AG08396 (cell line): ENCODE measurements at regions not wholly inside any gene's neighbourhood (a gene's known extent, or its start where the extent isn't known, plus 50 kb on each side); places are given as distances from the start of the nearest gene placed in this dataset.
"Not testable (repeated sequence)": the region's sequence is repeated elsewhere in the genome, so short reads cannot be mapped to it uniquely, and the experiment has no call there.

Source experiments
- DNase-seq: peaks from one replicate; pipeline ENCODE4 v3.0.0; 2012; ENCODE audit warnings: low spot score, mixed read lengths

DNA sequence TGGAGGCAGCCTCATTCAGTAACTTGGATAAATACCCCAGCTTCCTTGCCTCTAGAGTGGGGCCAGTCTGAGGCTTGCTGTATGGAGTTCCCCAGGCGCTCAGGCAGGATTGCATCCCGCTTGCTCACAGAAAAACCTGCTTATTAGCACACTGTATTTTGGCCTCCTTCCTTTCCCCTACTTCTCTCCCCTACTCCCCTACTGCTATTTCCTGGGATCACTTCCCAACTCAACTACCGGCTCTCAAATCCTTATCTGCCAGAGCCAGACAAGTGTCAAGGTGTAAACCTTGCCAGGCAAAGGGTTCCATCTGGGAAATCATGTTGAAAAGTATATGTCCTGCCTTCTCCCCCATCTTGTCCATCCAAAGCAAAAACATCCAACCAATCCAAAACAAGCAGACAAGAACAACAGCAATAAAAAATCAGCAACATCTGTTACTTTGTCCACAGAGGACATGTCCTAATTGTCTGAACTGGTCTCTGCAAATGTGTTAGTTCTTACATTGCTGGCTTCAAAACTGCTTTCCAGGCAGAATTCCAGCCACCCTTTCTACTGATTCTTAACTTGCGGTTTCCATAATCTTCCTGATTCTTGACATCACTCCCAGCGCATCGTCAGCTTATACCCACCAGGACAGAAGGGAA, 164.1 kb upstream of the SEMA6A start:
- DNase-seq = no peak

DNA sequence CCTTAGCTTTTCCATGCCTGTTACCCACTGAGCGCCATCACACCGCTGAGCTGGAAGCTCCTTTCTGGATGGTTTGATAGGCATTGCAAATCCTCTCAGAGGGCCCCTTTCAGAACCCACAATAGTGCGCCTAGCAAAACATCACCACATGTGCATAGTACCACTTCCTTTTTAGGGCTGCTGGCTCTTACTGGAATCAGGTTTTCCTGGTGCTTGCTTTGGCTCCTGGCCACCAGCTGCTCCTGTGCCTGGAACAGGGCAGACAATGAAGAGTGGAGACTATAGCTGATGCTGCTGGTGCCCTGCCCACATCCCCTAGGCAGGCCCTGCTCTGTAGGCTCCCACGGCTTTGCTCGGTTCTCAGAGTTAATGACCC, 163.6 kb upstream of the SEMA6A start:
- no peak for DNase-seq

- no peak for DNase-seq
Observed at GRCh38 chr5:116736671-116737070, 162.0 kb upstream of the SEMA6A start.

DNA sequence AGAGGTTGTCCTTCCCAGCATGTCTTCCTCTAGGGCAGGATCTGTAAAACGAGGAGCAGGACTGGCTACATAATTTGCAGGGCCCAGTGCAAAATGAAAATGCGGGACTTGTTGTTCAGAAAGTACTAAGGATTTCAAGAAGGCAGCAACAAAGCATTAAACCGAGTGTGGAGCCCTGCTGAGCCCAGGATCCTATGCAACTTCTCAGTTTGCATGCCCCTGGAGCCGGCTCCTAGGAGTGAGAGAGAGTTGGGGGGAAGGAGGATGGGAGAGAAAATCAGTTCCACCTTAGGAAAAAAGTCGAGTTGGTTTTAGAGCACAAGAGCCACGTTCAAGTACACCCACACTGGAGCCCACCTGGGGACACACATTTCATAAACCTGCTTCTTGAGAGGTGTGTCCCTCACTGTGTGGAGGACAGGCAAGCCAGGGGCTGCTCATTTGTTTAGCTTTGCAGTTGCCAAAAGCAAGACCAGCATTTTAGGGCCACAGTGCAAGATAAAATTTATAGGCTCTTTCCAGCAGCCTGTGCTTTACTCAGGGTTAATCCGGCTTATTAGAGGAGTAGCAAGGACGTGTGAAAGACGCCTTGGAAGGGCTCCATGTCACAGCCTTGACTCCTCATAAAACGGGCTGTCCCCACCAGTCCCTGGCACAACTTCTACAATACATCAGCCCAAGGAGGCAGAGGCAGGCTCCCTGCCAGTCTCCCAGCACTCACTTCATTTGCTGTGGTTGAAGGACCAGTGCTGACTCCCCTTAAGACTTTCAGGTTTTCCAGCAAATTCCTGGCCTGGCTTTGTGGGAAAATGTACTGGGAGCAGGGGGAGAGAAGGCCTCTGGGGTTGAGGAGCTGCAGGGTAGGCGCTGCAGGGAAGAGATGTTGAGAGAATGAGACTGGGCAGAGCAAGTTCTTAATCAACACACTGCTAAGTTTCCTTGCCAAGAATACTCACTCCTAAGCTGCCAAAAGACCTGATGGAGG, 159.7 kb upstream of the SEMA6A start:
- DNase-seq = no peak

DNA sequence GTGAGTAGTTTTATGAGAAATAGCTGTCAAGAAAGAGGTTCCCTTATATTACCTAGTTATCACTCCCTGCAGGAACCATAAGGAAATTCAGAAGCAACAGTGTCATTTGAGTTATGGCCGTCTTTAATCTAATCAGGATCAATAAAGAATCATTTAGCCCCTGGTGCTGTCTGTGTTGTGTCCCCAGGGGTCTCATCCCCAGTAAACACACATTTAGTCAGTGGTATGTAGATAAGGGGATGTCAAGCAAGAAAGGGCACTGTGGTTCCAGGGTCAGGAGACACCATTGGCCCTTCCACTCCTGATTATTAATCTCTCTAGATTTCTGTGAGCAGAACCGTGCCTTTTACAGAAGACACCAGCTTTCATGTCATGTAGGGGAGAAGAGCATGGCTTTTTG, 158.0 kb upstream of the SEMA6A start:
- DNase-seq = no peak

DNA sequence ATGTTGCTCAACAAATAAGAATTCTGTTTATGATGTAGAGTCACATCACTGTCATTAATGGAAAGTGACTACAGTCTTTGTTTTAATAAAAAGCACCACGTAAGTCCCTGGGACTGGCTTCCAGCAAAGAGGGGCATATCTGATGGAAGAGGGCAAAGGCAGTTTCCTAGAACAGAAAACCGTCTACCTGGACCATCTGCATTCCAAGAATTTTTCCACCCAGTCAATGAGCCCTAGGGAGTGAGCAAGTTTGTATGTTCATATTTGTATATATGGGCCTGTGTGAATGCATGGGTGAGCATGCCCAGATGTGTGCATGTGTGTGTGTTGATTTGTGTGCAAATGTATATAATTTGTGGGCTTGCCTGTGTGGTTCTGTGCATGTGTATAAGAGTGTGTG, 156.8 kb upstream of the SEMA6A start:
- DNase-seq = no peak

- DNase-seq = no peak
Observed at GRCh38 chr5:116730706-116731105, 156.1 kb upstream of the SEMA6A start.

DNA sequence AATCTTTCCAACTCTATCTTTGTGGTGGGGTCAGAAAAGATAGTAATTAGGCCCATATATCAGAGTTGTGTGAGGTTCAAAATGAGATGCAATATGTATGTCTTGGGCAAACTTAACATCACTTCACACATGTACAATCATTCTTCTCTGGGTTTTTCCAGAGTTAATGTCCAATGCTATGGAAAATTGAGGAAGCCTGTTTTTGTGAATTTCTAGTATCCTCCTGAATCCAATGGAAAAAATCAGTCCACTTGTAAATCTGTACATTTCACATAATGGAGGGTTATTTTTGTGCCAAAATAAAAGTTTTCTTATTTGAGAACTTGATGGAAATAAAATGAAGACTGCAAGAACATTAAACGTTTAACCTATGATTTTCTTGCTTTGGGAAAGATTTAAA, 155.6 kb upstream of the SEMA6A start:
- DNase-seq = no peak

DNA sequence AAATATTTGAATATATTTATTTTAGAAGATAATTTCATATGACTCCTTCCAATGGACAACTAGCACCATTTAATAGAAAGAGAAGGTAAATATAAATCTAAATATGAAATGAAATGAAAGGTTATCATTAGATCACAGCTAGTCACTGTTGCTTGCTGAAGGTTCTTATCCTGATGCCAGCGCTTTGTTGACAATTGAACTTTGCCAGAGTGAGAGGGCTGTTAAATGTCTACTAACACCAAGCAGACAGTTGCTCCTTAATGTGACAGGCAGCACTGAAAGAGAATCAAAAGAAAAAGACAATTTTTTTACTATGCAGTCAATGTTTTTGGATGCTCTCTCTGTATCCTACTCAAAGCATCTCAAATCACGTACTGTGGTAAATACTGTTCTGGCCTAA, 152.6 kb upstream of the SEMA6A start:
- DNase-seq = no peak

GRCh38 chr5:116726180-116726579, 151.6 kb upstream of the SEMA6A start:
- not testable (repeated sequence) for DNase-seq

DNA sequence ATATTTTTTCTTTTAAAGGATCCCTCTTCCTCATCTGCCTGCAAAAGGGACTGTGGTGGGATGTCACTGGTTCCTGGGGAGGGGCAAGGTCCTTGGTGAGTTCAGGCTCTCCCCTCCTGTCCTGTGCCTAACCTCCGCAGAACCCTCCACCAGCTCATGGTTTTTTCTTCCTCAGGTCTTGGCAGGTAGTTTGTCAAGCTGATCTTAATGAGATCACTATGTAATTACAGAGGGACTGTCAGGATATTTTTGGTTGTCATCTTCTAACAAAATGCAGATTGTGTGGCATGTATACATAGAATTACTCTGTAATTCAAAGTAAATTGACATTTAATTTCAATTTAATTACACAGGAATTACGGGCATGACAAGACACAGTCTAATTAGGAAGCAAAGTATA, 150.3 kb upstream of the SEMA6A start:
- no peak for DNase-seq

- no peak for DNase-seq
Observed at GRCh38 chr5:116722651-116723050, 148.0 kb upstream of the SEMA6A start.

DNA sequence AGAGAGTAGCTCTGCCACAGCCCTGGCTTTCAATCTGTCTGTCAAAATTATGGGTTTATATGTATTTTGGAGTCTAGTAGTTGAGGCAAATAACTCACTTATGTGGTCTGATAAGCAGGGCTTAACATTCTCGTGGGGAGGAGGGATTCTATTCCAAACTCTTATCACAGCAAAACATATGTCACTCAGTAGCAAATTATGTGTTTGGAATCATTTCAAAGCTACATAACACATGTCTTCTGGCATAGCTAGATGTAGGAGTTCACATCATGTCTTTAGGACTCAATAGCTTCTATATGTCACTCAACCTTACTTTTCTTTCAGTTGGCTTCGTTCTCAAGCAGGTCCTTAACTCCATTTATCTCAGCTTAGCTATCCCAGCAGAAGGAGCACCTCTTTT, 144.5 kb upstream of the SEMA6A start:
- DNase-seq = no peak

- no peak for DNase-seq
Observed at GRCh38 chr5:116718317-116718716, 143.7 kb upstream of the SEMA6A start.

DNA sequence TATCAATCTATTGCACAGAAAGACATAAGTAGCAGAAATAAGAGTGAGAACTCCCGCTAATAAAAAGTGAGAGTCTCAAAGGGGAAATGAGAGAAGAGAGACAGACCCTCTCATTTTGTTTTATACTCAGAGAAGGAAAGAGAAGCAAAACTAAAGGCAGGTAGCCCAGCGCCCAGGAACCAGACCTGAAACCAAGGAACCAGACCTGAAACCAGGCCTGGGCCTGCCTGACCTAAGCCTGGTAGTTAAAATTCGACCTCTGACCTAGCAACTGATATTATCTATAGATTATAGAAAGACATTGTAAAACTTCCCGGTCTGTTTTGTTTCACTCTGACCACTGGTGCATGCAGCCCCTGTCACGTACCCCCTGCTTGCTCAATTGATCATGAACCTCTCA, 134.5 kb upstream of the SEMA6A start:
- DNase-seq = no peak

DNA sequence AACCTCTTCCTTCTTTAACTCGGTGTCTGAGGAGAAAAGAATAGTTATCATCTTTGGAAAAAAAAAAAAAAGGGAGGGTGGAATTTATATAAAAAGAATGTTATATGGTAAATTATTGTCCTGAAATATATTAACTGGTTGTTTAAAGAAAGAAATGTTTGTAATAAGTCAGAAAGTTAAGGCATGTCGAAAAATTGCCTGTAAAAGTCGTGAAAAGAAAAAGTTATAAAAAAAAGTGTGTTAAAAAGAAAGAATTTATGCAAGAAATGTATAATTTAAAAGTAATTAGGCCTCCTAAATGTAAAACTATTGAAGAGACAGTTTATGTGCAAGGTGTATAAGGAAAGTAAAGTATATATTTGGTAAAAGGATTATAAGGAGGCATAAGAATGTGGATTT, 130.5 kb upstream of the SEMA6A start:
- DNase-seq = not testable (repeated sequence)

- DNase-seq = no peak
Observed at GRCh38 chr5:116703941-116704340, 129.3 kb upstream of the SEMA6A start.

- no peak for DNase-seq
Observed at GRCh38 chr5:116703328-116703727, 128.7 kb upstream of the SEMA6A start.

DNA sequence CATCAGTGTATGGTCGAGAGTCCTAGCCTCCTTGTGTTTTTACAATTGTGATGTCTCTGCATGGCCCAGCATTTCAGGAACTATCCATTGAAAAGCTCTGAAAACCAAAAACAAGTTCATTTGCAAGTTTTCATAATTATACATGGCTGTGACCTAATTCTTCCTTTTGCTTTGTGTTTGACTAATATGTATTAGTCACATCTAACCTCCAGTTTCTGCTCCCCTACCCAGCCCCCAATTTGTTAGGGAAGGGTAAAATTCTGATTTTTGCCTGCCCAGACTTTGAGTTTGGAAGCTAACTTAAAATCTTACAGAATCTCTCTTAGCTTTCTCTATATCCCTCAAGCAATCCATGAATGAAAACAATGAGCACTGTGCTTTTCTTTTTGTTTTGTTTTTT, 128.2 kb upstream of the SEMA6A start:
- DNase-seq = no peak

DNA sequence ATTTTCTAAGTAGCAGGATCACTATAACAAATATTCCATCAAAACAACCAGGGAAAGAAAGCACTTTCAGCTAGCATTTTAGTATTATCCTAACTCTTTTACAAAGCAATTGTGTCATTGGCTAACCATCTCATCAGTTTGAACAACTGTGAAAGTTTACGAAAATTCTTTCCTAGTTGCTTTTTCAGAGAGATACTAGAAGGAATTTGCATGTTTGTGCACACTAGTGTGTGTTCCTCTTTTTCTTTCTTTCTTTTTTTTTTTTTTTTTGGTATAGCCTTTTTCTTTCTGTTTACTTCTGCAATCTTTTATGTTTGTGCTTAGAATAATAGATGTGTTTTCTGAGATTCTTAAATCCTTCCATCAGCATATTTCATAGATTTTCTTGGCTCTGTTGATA, 124.7 kb upstream of the SEMA6A start:
- DNase-seq = no peak

DNA sequence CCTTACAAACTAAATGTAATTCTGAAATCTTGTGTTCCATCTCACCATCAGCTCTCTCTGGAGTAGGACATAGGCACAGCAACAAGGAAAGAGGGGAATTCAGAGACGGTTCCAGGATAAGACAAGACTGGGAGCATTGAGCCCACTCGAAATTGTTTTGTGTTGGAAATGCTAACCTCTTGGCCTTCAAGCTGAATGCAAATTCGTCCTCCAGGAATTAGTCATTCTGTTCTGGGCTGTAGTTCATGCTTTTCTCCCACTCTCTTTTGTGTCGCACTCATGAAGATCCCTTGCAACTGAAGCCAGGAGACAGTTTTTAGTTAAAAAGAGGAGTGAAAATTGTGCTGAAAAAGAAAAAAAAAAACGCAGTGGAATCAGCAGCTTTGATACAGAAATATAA, 121.7 kb upstream of the SEMA6A start:
- DNase-seq = no peak

DNA sequence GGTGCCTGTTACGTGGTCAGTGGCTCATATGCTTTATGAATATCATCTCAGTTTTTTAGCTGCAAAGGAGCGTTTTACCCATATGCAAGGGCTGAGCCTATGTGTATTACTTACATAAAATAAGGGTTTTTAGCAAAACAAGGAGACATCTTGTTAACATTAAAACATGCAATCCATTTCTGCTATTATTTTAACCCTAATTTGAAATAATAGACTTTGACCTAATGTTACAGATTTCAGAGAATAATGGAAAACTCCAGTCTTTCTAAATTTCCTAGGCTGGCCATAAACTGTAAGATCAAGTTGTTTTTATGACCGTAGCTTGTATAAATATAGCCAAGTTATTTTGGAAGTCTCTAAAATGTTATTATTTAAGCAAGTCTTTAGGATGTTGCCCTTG, 121.1 kb upstream of the SEMA6A start:
- no peak for DNase-seq

- DNase-seq = no peak
Observed at GRCh38 chr5:116686438-116686837, 111.8 kb upstream of the SEMA6A start.

- no peak for DNase-seq
Observed at GRCh38 chr5:116685931-116686330, 111.3 kb upstream of the SEMA6A start.
